ENCODE measurements at regions not wholly inside any gene's neighbourhood (a gene's known extent, or its start where the extent isn't known, plus 50 kb on each side); places are given as distances from the start of the nearest gene placed in this dataset.

DNA sequence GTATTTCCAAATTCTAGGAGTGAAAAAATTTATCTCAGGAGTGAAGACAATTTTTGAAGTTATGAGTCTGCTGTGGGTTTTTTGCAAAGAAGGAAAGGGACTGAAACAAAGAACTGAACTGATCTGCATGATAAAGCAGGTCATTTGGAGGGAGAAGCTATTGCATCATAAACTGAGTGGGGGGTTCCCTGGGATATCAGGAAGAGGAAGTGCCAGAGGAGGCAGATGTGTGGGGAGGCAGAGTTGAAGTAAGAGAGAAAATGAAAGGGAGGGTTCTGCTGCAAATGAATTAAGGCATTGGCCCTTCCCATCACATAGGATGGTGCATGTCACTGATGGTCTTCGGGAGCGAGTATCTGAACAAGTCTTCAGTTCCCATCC lies 379.2 kb downstream of the VPS13C start:
- Histone ChIP-seq H3K27ac (ENCODE audit: extremely low read depth, low read depth, low read length) (no peak overlapping the region), H3K9me1 (ENCODE audit: control insufficient read depth, insufficient read depth, low read length) (no peaks in the 10 kb centered on the region), H3K4me2 (ENCODE audit: insufficient read depth, low read length) (no peak overlapping the region), H3K4me1 (replicated peaks in 1 of 2; ENCODE audit: control insufficient read depth in 2 of 2, insufficient read depth in 2 of 2, low read length in 2 of 2) (no peaks in the 10 kb centered on the region), H3K4me3 (no peak overlapping the region), H3K9ac (ENCODE audit: insufficient read depth in 1 of 2, low read depth in 2 of 2, low read length in 2 of 2) (no peak overlapping the region), H2AFZ (ENCODE audit: low read depth, low read length) (no peak overlapping the region), H3K36me3 (ENCODE audit: control insufficient read depth, insufficient read depth, low read length) (no peaks in the 10 kb centered on the region), H3K9me3 (replicated peaks; ENCODE audit: control insufficient read depth, insufficient read depth, low read depth, low read length) (no peaks in the 10 kb centered on the region), H3K27me3 (ENCODE audit: control insufficient read depth in 2 of 2, insufficient read depth in 2 of 2, low read length in 2 of 2) (no peaks in the 10 kb centered on the region), H4K20me1 (replicated peaks; ENCODE audit: control insufficient read depth, insufficient read depth, low read length) (no peaks in the 10 kb centered on the region), H3K79me2 (ENCODE audit: control insufficient read depth, insufficient read depth, low read length) (no peaks in the 10 kb centered on the region)
- ATAC-seq: no peak
- CTCF ChIA-PET (ENCODE audit: low intra/inter-chr PET ratio): no interaction called here
- no TSS peak for BruUV-seq (replicated peaks)
- WGBS (ENCODE audit: insufficient coverage, low coverage, missing lambda C conversion rate): 0% methylated on average over 2 of the region's 2 CpGs
- POLR2A ChIA-PET: no interaction called here
- no peak for FAIRE-seq
- intact Hi-C loops (cut with micrococcal nuclease): no loop called here
- in situ Hi-C loops (cut with MboI): no loop called here
- DNase-seq (ENCODE audit: extremely low read depth in 1 of 4, low spot score in 3 of 4): no peak
- TF ChIP-seq, protein P1, sequence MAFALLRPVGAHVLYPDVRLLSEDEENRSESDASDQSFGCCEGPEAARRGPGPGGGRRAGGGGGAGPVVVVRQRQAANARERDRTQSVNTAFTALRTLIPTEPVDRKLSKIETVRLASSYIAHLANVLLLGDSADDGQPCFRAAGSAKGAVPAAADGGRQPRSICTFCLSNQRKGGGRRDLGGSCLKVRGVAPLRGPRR (CRISPR knock-in tag; IDR thresholded peaks at IDR 0.05): no peak
- TF ChIP-seq SP1 (CRISPR knock-in tag; IDR thresholded peaks at IDR 0.05): no peak
- no peak for TF ChIP-seq GATAD2A (IDR thresholded peaks at IDR 0.05)
- TF ChIP-seq, protein P2, sequence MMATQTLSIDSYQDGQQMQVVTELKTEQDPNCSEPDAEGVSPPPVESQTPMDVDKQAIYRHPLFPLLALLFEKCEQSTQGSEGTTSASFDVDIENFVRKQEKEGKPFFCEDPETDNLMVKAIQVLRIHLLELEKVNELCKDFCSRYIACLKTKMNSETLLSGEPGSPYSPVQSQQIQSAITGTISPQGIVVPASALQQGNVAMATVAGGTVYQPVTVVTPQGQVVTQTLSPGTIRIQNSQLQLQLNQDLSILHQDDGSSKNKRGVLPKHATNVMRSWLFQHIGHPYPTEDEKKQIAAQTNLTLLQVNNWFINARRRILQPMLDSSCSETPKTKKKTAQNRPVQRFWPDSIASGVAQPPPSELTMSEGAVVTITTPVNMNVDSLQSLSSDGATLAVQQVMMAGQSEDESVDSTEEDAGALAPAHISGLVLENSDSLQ (IDR thresholded peaks at IDR 0.05): no peak
- TF ChIP-seq SMAD3 (CRISPR knock-in tag; conservative IDR thresholded peaks at IDR 0.05): no peak
- TF ChIP-seq, protein P3, sequence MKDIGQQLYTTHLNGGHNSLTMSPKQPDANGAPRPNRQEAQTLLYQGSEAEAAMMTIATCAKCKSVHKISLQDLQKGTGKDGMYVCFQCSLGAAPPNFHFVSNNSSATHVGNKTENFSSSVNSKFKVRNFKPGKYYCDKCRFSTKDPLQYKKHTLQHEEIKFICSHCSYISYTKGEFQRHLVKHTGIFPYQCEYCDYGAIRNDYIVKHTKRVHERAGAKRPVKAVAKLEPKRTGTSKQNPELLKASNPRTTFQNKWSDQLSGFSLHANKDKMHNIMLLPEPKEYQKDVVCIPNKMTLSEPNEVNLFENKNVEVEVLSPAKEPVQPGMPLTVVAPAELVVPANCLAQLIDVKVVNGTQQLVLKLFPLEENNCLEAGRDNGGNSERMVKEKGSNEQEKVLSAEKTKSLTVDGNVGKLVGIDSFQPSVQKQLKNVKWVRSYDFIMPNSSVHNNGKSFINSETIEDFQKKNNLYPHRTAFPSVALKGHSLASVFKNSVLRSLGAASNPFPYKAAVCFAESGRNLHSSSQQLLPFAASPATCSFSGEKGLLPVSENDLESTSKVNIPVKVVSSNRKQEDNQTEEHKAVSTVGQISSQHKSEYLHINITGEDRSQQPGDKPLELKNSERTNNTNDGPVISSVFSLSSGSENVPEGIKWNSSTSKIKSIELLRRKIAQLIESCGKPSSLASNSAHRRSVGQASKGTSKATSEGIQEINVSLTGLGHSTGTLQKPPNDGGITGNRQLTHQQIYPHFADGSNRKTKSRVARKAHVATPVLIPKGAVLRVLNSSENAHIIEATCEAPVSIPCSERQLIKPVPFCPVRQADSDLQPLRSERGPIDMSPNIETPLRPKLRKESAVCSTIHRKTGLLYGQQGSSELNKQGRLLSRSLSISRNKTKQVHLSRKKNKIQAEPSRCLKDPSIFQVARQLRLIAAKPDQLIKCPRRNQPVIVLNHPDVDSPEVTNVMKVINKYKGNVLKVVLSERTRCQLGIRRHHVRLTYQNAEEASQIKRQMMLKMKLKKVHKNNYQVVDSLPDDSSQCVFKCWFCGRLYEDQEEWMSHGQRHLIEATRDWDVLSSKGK (CRISPR knock-in tag; IDR thresholded peaks at IDR 0.05): no peak
- TF ChIP-seq, protein P4, sequence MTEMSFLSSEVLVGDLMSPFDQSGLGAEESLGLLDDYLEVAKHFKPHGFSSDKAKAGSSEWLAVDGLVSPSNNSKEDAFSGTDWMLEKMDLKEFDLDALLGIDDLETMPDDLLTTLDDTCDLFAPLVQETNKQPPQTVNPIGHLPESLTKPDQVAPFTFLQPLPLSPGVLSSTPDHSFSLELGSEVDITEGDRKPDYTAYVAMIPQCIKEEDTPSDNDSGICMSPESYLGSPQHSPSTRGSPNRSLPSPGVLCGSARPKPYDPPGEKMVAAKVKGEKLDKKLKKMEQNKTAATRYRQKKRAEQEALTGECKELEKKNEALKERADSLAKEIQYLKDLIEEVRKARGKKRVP (CRISPR knock-in tag; IDR thresholded peaks at IDR 0.05): peak; percentile 83
- TF ChIP-seq ZNF431 (CRISPR knock-in tag; IDR thresholded peaks at IDR 0.05): no peak
- peak; percentile 26; the same call in 1 of the 2 replicates for TF ChIP-seq GABPA (tag; conservative IDR thresholded peaks at IDR 0.05; ENCODE audit: low read depth)
- TF ChIP-seq KDM4B (IDR thresholded peaks at IDR 0.05; ENCODE audit: borderline replicate concordance in 2 of 2, low read depth in 1 of 2): no peak
- TF ChIP-seq GATAD2B (IDR thresholded peaks at IDR 0.05; ENCODE audit: borderline replicate concordance): no peak
- TF ChIP-seq ZNF785 (CRISPR knock-in tag; IDR thresholded peaks at IDR 0.05): no peak
- TF ChIP-seq, protein P5, sequence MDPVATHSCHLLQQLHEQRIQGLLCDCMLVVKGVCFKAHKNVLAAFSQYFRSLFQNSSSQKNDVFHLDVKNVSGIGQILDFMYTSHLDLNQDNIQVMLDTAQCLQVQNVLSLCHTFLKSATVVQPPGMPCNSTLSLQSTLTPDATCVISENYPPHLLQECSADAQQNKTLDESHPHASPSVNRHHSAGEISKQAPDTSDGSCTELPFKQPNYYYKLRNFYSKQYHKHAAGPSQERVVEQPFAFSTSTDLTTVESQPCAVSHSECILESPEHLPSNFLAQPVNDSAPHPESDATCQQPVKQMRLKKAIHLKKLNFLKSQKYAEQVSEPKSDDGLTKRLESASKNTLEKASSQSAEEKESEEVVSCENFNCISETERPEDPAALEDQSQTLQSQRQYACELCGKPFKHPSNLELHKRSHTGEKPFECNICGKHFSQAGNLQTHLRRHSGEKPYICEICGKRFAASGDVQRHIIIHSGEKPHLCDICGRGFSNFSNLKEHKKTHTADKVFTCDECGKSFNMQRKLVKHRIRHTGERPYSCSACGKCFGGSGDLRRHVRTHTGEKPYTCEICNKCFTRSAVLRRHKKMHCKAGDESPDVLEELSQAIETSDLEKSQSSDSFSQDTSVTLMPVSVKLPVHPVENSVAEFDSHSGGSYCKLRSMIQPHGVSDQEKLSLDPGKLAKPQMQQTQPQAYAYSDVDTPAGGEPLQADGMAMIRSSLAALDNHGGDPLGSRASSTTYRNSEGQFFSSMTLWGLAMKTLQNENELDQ (CRISPR knock-in tag; IDR thresholded peaks at IDR 0.05; ENCODE audit: borderline replicate concordance): no peak
- TF ChIP-seq TCF3 (CRISPR knock-in tag; IDR thresholded peaks at IDR 0.05): no peak

Data from K562 (cell line).